Breast epithelium (tissue), 3 donors: ENCODE measurements at regions not wholly inside any gene's neighbourhood (a gene's known extent, or its start where the extent isn't known, plus 50 kb on each side); places are given as distances from the start of the nearest gene placed in this dataset.

ENCODE experiments used
- POLR2A ChIP-seq: fragments of 450-650 bp; IDR thresholded peaks from one replicate; pipeline ENCODE4 v1.6.1; 2016; ENCODE audit warnings: antibody characterized with exemption, mild to moderate bottlenecking, moderate library complexity
- POLR2AphosphoS5 ChIP-seq, 3 donors: sonication (generic); formaldehyde crosslinking; IDR thresholded peaks; one replicate each; pipeline ENCODE4 v1.6.1; 2017; ENCODE audit warnings: antibody characterized with exemption in 3 of 3
- TF ChIP-seq, protein P1 (sequence below), 3 donors: fragments of 450-650 bp; IDR thresholded peaks; one replicate each; pipeline ENCODE4 v1.5.1; 2016 to 2017; ENCODE audit warnings: antibody characterized with exemption in 3 of 3, mild to moderate bottlenecking in 3 of 3, moderate library complexity in 3 of 3

DNA sequence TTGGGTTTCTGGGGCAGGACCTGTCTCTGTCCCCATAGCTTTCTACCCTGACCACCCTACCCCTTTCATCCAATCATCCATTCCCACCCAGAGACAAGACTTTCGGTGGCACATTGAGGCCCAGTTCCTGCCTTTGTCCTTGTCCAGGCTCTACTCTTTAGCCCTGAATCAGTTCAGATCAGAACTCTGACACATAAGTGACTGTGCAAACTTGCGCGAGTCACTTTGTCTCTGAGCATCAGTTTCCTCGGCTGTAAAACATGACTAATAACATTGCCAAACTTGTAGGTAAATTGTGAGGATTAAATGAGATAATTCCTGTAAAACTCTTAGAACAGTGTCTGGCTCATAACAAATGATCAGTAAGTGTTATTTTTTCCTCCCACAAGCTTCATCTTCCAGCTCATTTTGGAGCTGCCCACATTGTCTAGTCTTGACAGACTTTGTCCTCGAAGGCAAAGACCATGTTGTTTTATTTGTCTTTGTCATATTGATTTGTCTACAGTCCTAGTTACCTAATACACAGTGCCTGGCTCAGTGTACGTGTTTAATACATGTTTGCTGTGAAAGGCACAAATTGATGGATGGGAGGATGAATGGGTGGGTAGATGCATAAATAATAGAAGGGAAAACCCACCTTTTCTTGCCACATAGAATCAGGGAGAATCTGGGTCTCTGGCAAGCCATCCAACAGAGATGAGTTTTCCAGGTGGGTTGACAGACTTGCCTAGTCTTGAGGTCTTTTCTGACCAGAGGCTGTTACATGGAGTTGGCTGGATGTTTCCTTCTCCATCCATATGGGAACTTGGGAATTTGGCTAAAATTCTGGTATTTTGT lies 262.9 kb downstream of the OMA1 start:
- TF ChIP-seq, protein P1, sequence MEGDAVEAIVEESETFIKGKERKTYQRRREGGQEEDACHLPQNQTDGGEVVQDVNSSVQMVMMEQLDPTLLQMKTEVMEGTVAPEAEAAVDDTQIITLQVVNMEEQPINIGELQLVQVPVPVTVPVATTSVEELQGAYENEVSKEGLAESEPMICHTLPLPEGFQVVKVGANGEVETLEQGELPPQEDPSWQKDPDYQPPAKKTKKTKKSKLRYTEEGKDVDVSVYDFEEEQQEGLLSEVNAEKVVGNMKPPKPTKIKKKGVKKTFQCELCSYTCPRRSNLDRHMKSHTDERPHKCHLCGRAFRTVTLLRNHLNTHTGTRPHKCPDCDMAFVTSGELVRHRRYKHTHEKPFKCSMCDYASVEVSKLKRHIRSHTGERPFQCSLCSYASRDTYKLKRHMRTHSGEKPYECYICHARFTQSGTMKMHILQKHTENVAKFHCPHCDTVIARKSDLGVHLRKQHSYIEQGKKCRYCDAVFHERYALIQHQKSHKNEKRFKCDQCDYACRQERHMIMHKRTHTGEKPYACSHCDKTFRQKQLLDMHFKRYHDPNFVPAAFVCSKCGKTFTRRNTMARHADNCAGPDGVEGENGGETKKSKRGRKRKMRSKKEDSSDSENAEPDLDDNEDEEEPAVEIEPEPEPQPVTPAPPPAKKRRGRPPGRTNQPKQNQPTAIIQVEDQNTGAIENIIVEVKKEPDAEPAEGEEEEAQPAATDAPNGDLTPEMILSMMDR (IDR thresholded peaks at IDR 0.05): no peak
- TF ChIP-seq POLR2A (no peak), POLR2AphosphoS5 (IDR thresholded peaks at IDR 0.05) (no peak)
